HL-60 (cell line): ENCODE measurements at regions not wholly inside any gene's neighbourhood (a gene's known extent, or its start where the extent isn't known, plus 50 kb on each side); places are given as distances from the start of the nearest gene placed in this dataset.

Source experiments
- CTCF ChIP-seq: IDR thresholded peaks from one replicate; pipeline ENCODE4 v1.5.1; 2011; ENCODE audit warnings: low read length, control low read depth, inconsistent platforms; ENCODE audit not compliant: insufficient read depth
- POLR2AphosphoS5 ChIP-seq: IDR thresholded peaks from 2 replicates; pipeline ENCODE4 v1.6.1; 2012; ENCODE audit warnings: low read depth
- SPI1 ChIP-seq: IDR thresholded peaks from 2 replicates; pipeline ENCODE4 v1.6.1; 2012; ENCODE audit warnings: low read depth, mild to moderate bottlenecking, borderline replicate concordance

GRCh38 chr3:4045756-4046155 lies 246.5 kb downstream of the LRRN1 start:
- TF ChIP-seq CTCF (no peak), SPI1 (no peak), POLR2AphosphoS5 (no peak)
